HCT116 (cell line): ENCODE measurements at regions not wholly inside any gene's neighbourhood (a gene's known extent, or its start where the extent isn't known, plus 50 kb on each side); places are given as distances from the start of the nearest gene placed in this dataset.

Experiments used
- ATAC-seq: fragments of 200-7000 bp; cut with Tn5 transposase; 2 replicates; pipeline ENCODE4 v1.9.1; 2020; ENCODE audit warnings: mild to moderate bottlenecking, moderate library complexity
- BruUV-seq: library from RNA; stranded (reverse); fragments of 400-500 nt; replicated peaks from 2 replicates; lab custom pipeline; 2021; lab: Mats Ljungman, UMichigan
- CTCF ChIA-PET: fragments of 300-600 bp; sonication (Branson Sonifier 250); formaldehyde crosslinking; loops from one replicate; lab custom pipeline; 2021; ENCODE audit warnings: antibody characterized with exemption; lab: Charles Lee
- POLR2A ChIA-PET: fragments of 300-600, 350-600 bp; sonication (Branson Sonifier 250); formaldehyde crosslinking; loops from one replicate; lab custom pipeline; 2021; ENCODE audit warnings: antibody characterized with exemption; lab: Charles Lee
- RAD21 ChIA-PET, 2 experiments: fragments of 300-600 bp; sonication (Branson Sonifier 250); formaldehyde crosslinking; loops; one replicate each; lab custom pipeline; 2023; ENCODE audit warnings: low total read pairs in 2 of 2; ENCODE audit not compliant: uncharacterized antibody in 2 of 2, unreplicated experiment in 2 of 2, low non-redundant PET in 1 of 2; lab: Charles Lee
- DNase-seq: peaks from one replicate; pipeline ENCODE4 v3.0.0-alpha.2; 2010; ENCODE audit warnings: low read depth, low spot score
- H2AFZ ChIP-seq: fragments of 200-600 bp; shearing (Covaris generic), sonication (generic); 2 replicates; pipeline ENCODE4 v1.6.1; 2017; ENCODE audit warnings: low read depth, mixed run types, mixed read lengths, antibody characterized with exemption, low read length; ENCODE audit not compliant: poor library complexity, severe bottlenecking
- H3K27ac ChIP-seq: 2 replicates; pipeline ENCODE4 v1.5.1; 2012; ENCODE audit warnings: low read depth, low read length
- H3K27me3 ChIP-seq: fragments of 200-600 bp; sonication (generic); 2 replicates; pipeline ENCODE4 v1.6.1; 2016; ENCODE audit warnings: mixed run types, low read length, mixed read lengths; ENCODE audit not compliant: insufficient read depth
- H3K36me3 ChIP-seq, 2 experiments: fragments of 200-500 bp in 1 of 2; fragments of 200-600 bp in 1 of 2; sonication (Bioruptor generic) in 1 of 2; sonication (generic) in 1 of 2; 2 replicates each; pipeline versions ENCODE4 v1.5.1 to v1.6.1; 2014 to 2016; ENCODE audit warnings: low read length in 2 of 2, inconsistent platforms in 1 of 2, mixed read lengths in 1 of 2, mixed run types in 1 of 2; ENCODE audit not compliant: insufficient read depth in 2 of 2, control insufficient read depth in 1 of 2
- H3K4me1 ChIP-seq, 2 experiments: fragments of 200-600 bp in 1 of 2; sonication (generic) in 1 of 2; 2 replicates each; pipeline versions ENCODE4 v1.5.1 to v1.6.1; 2012 to 2017; ENCODE audit warnings: low read length in 2 of 2, inconsistent platforms in 1 of 2, mild to moderate bottlenecking in 1 of 2, mixed read lengths in 1 of 2, mixed run types in 1 of 2, moderate library complexity in 1 of 2; ENCODE audit not compliant: insufficient read depth in 2 of 2, control insufficient read depth in 1 of 2
- H3K4me2 ChIP-seq: fragments of 200-600 bp; sonication (generic); 2 replicates; pipeline ENCODE4 v1.6.1; 2017; ENCODE audit warnings: mixed run types, low read length, mixed read lengths
- H3K4me3 ChIP-seq, 2 experiments: fragments of 200-600 bp in 1 of 2; sonication (generic) in 1 of 2; replicated peaks in 1 of 2; 2 replicates each; pipeline ENCODE4 v1.5.1; 2011 to 2016; ENCODE audit warnings: low read length in 2 of 2, control low read depth in 1 of 2, low read depth in 1 of 2, mild to moderate bottlenecking in 1 of 2, mixed read lengths in 1 of 2, mixed run types in 1 of 2
- H3K79me2 ChIP-seq: fragments of 200-600 bp; sonication (generic); 2 replicates; pipeline ENCODE4 v1.6.1; 2017; ENCODE audit warnings: mild to moderate bottlenecking, mixed run types, low read length, moderate library complexity, mixed read lengths; ENCODE audit not compliant: insufficient read depth
- H3K9ac ChIP-seq: fragments of 200-600 bp; sonication (generic); 2 replicates; pipeline ENCODE4 v1.6.1; 2016; ENCODE audit warnings: low read length, mixed read lengths
- H3K9me2 ChIP-seq: fragments of 200-600 bp; sonication (generic), shearing (Covaris generic); 2 replicates; pipeline ENCODE4 v1.6.1; 2017; ENCODE audit warnings: mixed run types, mild to moderate bottlenecking, moderate library complexity; ENCODE audit not compliant: insufficient read depth
- H3K9me3 ChIP-seq, 2 experiments: fragments of 200-500 bp in 1 of 2; fragments of 200-600 bp in 1 of 2; sonication (Bioruptor generic) in 1 of 2; sonication (generic) in 1 of 2; 2 replicates each; pipeline ENCODE4 v1.6.1; 2014 to 2017; ENCODE audit warnings: low read length in 2 of 2, mixed read lengths in 2 of 2, inconsistent platforms in 1 of 2, low read depth in 1 of 2, mild to moderate bottlenecking in 1 of 2, mixed run types in 1 of 2, moderate library complexity in 1 of 2; ENCODE audit not compliant: control insufficient read depth in 1 of 2, insufficient read depth in 1 of 2
- H4K20me1 ChIP-seq: fragments of 200-600 bp; sonication (generic), shearing (Covaris generic); 2 replicates; pipeline ENCODE4 v1.6.1; 2017; ENCODE audit warnings: mixed run types, mild to moderate bottlenecking, moderate library complexity; ENCODE audit not compliant: insufficient read depth
- ATF3 ChIP-seq: IDR thresholded peaks from 2 replicates; pipeline ENCODE4 v1.6.1; 2012
- CBX3 ChIP-seq: IDR thresholded peaks from 2 replicates; pipeline ENCODE4 v1.6.1; 2012; ENCODE audit warnings: low read depth
- CEBPB ChIP-seq: IDR thresholded peaks from 2 replicates; pipeline ENCODE4 v1.6.1; 2012; ENCODE audit warnings: low read depth
- EZH2phosphoT487 ChIP-seq: fragments of 200-600 bp; IDR thresholded peaks from 2 replicates; pipeline ENCODE4 v1.6.1; 2018; ENCODE audit warnings: antibody characterized with exemption, borderline replicate concordance
- FOSL1 ChIP-seq: IDR thresholded peaks from 2 replicates; pipeline ENCODE4 v1.6.1; 2012; ENCODE audit warnings: low read depth
- RAD21 ChIP-seq: IDR thresholded peaks from 2 replicates; pipeline ENCODE4 v1.6.1; 2012; ENCODE audit warnings: low read depth, mild to moderate bottlenecking
- SIN3A ChIP-seq: IDR thresholded peaks from 2 replicates; pipeline ENCODE4 v1.6.1; 2012; ENCODE audit warnings: low read depth
- SP1 ChIP-seq: IDR thresholded peaks from 2 replicates; pipeline ENCODE4 v1.6.1; 2012; ENCODE audit warnings: low read depth
- SRF ChIP-seq: IDR thresholded peaks from 2 replicates; pipeline ENCODE4 v1.6.1; 2012; ENCODE audit warnings: low read depth
- TCF7L2 ChIP-seq: IDR thresholded peaks from 2 replicates; pipeline ENCODE4 v1.7.0; 2011; ENCODE audit warnings: borderline replicate concordance, inconsistent platforms; ENCODE audit not compliant: insufficient read depth, insufficient read length; ENCODE audit errors: extremely low read depth
- YY1 ChIP-seq: IDR thresholded peaks from 2 replicates; pipeline ENCODE4 v1.6.1; 2011; ENCODE audit warnings: low read length, low read depth, moderate library complexity, mild to moderate bottlenecking; ENCODE audit not compliant: insufficient replicate concordance; ENCODE audit errors: extremely low read depth
- ZNF274 ChIP-seq: fragments of 200-500 bp; sonication (Bioruptor generic); IDR thresholded peaks from 2 replicates; pipeline ENCODE4 v1.6.1; 2014; ENCODE audit warnings: mild to moderate bottlenecking, low read depth, low read length, inconsistent platforms
- intact Hi-C: fragments of 100-400 bp; cut with micrococcal nuclease; formaldehyde crosslinking; loops from 2 replicates; pipeline ENCODE4 v1.10.0; 2022
- TF ChIP-seq, protein P1 (sequence below): IDR thresholded peaks from 2 replicates; pipeline ENCODE4 v1.6.1; 2012; ENCODE audit warnings: low read depth

DNA sequence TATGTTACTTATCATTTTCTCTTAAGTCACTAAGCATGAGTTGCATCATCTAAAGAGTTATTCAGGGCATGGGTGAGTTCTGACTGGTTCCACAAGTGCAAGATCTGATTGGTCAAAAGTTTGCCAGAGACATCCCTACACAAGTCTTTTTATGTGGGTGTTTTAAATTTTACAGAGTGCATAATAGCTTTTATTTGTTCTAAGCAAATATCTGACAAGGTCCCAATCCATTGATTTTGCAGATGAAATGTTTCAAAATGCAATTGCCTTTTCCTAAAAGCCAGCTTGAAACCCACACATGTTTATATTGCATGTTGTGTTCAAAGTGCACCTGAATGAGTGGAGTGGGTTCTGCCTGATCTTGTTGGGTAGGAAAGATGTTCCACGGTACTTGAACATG lies 101.7 kb upstream of the PAX6 start:
- no peaks in the 10 kb centered on the region for H3K9me3 ChIP-seq
- TF ChIP-seq FOSL1 (no peak), SRF (no peak), TCF7L2 (no peak), CBX3 (no peak), SP1 (no peak), SIN3A (no peak), CEBPB (no peak), YY1 (no peak), ATF3 (no peak), ZNF274 (no peak), RAD21 (no peak), EZH2phosphoT487 (no peak)
- TF ChIP-seq, protein P1, sequence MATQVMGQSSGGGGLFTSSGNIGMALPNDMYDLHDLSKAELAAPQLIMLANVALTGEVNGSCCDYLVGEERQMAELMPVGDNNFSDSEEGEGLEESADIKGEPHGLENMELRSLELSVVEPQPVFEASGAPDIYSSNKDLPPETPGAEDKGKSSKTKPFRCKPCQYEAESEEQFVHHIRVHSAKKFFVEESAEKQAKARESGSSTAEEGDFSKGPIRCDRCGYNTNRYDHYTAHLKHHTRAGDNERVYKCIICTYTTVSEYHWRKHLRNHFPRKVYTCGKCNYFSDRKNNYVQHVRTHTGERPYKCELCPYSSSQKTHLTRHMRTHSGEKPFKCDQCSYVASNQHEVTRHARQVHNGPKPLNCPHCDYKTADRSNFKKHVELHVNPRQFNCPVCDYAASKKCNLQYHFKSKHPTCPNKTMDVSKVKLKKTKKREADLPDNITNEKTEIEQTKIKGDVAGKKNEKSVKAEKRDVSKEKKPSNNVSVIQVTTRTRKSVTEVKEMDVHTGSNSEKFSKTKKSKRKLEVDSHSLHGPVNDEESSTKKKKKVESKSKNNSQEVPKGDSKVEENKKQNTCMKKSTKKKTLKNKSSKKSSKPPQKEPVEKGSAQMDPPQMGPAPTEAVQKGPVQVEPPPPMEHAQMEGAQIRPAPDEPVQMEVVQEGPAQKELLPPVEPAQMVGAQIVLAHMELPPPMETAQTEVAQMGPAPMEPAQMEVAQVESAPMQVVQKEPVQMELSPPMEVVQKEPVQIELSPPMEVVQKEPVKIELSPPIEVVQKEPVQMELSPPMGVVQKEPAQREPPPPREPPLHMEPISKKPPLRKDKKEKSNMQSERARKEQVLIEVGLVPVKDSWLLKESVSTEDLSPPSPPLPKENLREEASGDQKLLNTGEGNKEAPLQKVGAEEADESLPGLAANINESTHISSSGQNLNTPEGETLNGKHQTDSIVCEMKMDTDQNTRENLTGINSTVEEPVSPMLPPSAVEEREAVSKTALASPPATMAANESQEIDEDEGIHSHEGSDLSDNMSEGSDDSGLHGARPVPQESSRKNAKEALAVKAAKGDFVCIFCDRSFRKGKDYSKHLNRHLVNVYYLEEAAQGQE = no peak
- TF ChIP-seq, all 23 proteins: peak for 0
- H3K79me2 ChIP-seq = no peaks in the 10 kb centered on the region
- no peaks in the 10 kb centered on the region for H3K4me1 ChIP-seq
- POLR2A ChIA-PET = no interaction called here
- no peaks in the 10 kb centered on the region for H4K20me1 ChIP-seq
- H3K4me3 ChIP-seq = no peak overlapping the region
- intact Hi-C loops = no loop called here
- no peak overlapping the region for H2AFZ ChIP-seq
- H3K9me2 ChIP-seq = no peaks in the 10 kb centered on the region
- H3K4me2 ChIP-seq = no peak overlapping the region
- peaks cover 10% of the 10 kb centered on the region; the same call in 1 of the 2 replicates for H3K27me3 ChIP-seq
- no peaks in the 10 kb centered on the region for H3K36me3 ChIP-seq
- no peak overlapping the region for H3K9ac ChIP-seq
- no peak overlapping the region for H3K27ac ChIP-seq
- DNase-seq (no peak), ATAC-seq (no peak)
- CTCF ChIA-PET = no interaction called here
- no TSS peak for BruUV-seq
- RAD21 ChIA-PET = no interaction called here
